ENCODE measurements at regions not wholly inside any gene's neighbourhood (a gene's known extent, or its start where the extent isn't known, plus 50 kb on each side); places are given as distances from the start of the nearest gene placed in this dataset.
"Not testable (repeated sequence)": the region's sequence is repeated elsewhere in the genome, so short reads cannot be mapped to it uniquely, and the experiment has no call there.

DNA sequence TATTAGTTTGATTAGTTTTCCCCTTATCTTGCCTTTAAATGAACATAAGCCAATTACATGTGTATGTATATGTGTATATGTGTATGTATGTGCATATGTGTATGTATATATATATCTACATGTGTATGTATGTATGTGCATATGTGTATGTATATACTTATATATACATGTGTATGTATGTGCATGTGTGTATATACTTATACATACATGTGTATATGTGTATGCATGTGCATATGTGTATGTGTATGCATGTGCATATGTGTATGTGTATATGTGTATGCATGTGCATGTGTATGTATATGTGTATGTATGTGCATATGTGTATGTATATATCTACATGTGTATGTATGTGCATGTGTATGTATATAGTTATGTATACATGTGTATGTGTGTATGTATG is 65.5 kb upstream of the CCT8L2 start:
- intact Hi-C loops (cut with micrococcal nuclease; ENCODE audit: unreplicated experiment) = no loop called here
- Histone ChIP-seq H3K4me3 (ENCODE audit: low read depth, low read length, poor library complexity, severe bottlenecking) (no peak overlapping the region), H3K36me3 (ENCODE audit: insufficient read depth, low read length, poor library complexity, severe bottlenecking) (no peaks in the 10 kb centered on the region), H3K4me1 (ENCODE audit: insufficient read depth, low read length, poor library complexity, severe bottlenecking) (no peaks in the 10 kb centered on the region), H3K27me3 (replicated peaks; ENCODE audit: insufficient read depth, low read depth, low read length, poor library complexity) (no peaks in the 10 kb centered on the region), H3K27ac (ENCODE audit: low read depth, low read length, poor library complexity, severe bottlenecking) (no peak overlapping the region), H3K9me3 (ENCODE audit: low read depth, low read length, poor library complexity, severe bottlenecking) (peaks cover 5% of the 10 kb centered on the region)
- BruUV-seq (replicated peaks) = no TSS peak
- CTCF ChIA-PET = no interaction called here
- DNase-seq (ENCODE audit: low spot score) = no peak
- POLR2A ChIA-PET (ENCODE audit: low non-redundant PET) = no interaction called here
- TF ChIP-seq, protein P1, sequence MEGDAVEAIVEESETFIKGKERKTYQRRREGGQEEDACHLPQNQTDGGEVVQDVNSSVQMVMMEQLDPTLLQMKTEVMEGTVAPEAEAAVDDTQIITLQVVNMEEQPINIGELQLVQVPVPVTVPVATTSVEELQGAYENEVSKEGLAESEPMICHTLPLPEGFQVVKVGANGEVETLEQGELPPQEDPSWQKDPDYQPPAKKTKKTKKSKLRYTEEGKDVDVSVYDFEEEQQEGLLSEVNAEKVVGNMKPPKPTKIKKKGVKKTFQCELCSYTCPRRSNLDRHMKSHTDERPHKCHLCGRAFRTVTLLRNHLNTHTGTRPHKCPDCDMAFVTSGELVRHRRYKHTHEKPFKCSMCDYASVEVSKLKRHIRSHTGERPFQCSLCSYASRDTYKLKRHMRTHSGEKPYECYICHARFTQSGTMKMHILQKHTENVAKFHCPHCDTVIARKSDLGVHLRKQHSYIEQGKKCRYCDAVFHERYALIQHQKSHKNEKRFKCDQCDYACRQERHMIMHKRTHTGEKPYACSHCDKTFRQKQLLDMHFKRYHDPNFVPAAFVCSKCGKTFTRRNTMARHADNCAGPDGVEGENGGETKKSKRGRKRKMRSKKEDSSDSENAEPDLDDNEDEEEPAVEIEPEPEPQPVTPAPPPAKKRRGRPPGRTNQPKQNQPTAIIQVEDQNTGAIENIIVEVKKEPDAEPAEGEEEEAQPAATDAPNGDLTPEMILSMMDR (conservative IDR thresholded peaks at IDR 0.05; ENCODE audit: low read depth, low read length) = no peak
- TF ChIP-seq EZH2 (IDR thresholded peaks at IDR 0.05; ENCODE audit: borderline replicate concordance, low read depth, low read length, poor library complexity, severe bottlenecking) = no peak

DNA sequence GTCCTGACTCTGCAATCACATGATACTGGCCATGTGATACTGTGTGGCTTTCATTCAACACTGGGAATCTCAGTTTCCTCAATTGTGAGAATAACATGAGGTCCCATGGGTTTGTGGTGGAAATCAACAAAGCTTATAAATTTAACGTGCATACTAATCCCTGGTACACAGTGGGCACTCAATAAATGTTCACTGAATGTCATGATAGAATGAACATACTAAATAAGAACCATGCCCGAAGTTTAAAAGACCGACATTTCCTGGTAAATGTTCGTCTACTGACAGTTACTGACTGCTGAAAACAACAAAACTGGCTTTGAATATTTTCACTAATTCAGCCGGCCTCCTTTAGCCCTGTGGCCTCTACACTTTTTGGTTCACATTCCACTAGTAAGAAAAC is 62.3 kb upstream of the CCT8L2 start:
- no peak overlapping the region for H3K27ac ChIP-seq (ENCODE audit: low read depth, low read length, poor library complexity, severe bottlenecking)
- peaks cover 9% of the 10 kb centered on the region for H3K9me3 ChIP-seq (ENCODE audit: low read depth, low read length, poor library complexity, severe bottlenecking)
- H3K36me3 ChIP-seq (ENCODE audit: insufficient read depth, low read length, poor library complexity, severe bottlenecking) = no peaks in the 10 kb centered on the region
- ChIA-PET POLR2A (ENCODE audit: low non-redundant PET) (no interaction called here), CTCF (no interaction called here)
- no peak for DNase-seq (ENCODE audit: low spot score)
- no peaks in the 10 kb centered on the region for H3K27me3 ChIP-seq (replicated peaks; ENCODE audit: insufficient read depth, low read depth, low read length, poor library complexity)
- H3K4me1 ChIP-seq (ENCODE audit: insufficient read depth, low read length, poor library complexity, severe bottlenecking) = no peaks in the 10 kb centered on the region
- H3K4me3 ChIP-seq (ENCODE audit: low read depth, low read length, poor library complexity, severe bottlenecking) = no peak overlapping the region
- intact Hi-C loops (cut with micrococcal nuclease; ENCODE audit: unreplicated experiment) = no loop called here
- no peak for TF ChIP-seq EZH2 (IDR thresholded peaks at IDR 0.05; ENCODE audit: borderline replicate concordance, low read depth, low read length, poor library complexity, severe bottlenecking)
- TF ChIP-seq, protein P1 (conservative IDR thresholded peaks at IDR 0.05; ENCODE audit: low read depth, low read length) = no peak
- no TSS peak for BruUV-seq (replicated peaks)

DNA sequence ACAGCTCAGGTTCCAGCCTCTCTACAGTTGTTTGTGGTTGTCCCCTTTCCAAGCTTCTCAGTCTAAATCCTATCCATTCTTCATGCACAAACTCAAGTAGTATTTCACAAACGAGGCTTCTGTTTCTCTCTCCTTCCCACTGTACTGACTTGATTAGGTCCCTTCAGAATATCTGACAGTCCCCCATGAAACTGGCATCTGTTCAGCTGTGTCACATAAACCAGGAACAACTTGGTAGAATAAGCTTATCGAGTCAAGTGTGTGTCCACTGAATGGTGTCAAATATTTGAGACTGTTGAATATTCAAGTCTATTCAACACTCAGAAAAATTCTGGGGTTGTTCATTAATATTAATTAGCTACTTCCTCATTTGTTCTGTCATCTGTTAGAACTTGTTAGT is 61.7 kb upstream of the CCT8L2 start:
- BruUV-seq (replicated peaks); CTCF ChIA-PET; intact Hi-C loops (cut with micrococcal nuclease; ENCODE audit: unreplicated experiment); H3K9me3 ChIP-seq (ENCODE audit: low read depth, low read length, poor library complexity, severe bottlenecking); H3K27me3 ChIP-seq (replicated peaks; ENCODE audit: insufficient read depth, low read depth, low read length, poor library complexity); DNase-seq (ENCODE audit: low spot score); H3K36me3 ChIP-seq (ENCODE audit: insufficient read depth, low read length, poor library complexity, severe bottlenecking); POLR2A ChIA-PET (ENCODE audit: low non-redundant PET); H3K4me3 ChIP-seq (ENCODE audit: low read depth, low read length, poor library complexity, severe bottlenecking); H3K27ac ChIP-seq (ENCODE audit: low read depth, low read length, poor library complexity, severe bottlenecking); H3K4me1 ChIP-seq (ENCODE audit: insufficient read depth, low read length, poor library complexity, severe bottlenecking): not testable (repeated sequence)

DNA sequence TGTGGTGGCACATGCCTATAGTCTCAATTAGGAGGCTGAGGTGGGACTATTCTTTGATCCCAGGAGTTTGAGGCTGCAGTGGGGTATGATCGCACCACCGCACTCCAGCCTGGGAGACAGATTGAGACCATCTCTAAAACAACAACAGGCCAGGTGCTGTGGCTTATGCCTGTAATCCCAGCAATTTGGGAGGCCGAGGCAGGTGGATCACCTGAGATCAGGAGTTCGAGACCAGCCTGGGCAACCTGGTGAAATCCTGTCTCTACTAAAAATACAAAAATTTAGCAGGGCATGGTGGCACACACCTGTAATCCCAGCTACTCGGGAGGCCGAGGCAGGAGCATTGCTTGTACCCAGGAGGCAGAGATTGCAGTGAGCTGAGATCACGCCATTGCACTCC is 60.6 kb upstream of the CCT8L2 start:
- DNase-seq (ENCODE audit: low spot score); H3K4me3 ChIP-seq (ENCODE audit: low read depth, low read length, poor library complexity, severe bottlenecking); H3K36me3 ChIP-seq (ENCODE audit: insufficient read depth, low read length, poor library complexity, severe bottlenecking); POLR2A ChIA-PET (ENCODE audit: low non-redundant PET); CTCF ChIA-PET; intact Hi-C loops (cut with micrococcal nuclease; ENCODE audit: unreplicated experiment); H3K27me3 ChIP-seq (replicated peaks; ENCODE audit: insufficient read depth, low read depth, low read length, poor library complexity); H3K27ac ChIP-seq (ENCODE audit: low read depth, low read length, poor library complexity, severe bottlenecking); BruUV-seq (replicated peaks); H3K9me3 ChIP-seq (ENCODE audit: low read depth, low read length, poor library complexity, severe bottlenecking); H3K4me1 ChIP-seq (ENCODE audit: insufficient read depth, low read length, poor library complexity, severe bottlenecking): not testable (repeated sequence)

Measured in A673 (cell line).